Stimulated activated CD4-positive, alpha-beta T cell treated with anti-CD3 and anti-CD28 coated beads, Interleukin-12 subunit alpha, Interleukin-12 subunit beta, amount 100 ng/mL, for 48 hours (primary cell): ENCODE measurements at regions not wholly inside any gene's neighbourhood (a gene's known extent, or its start where the extent isn't known, plus 50 kb on each side); places are given as distances from the start of the nearest gene placed in this dataset.
"Not testable (repeated sequence)": the region's sequence is repeated elsewhere in the genome, so short reads cannot be mapped to it uniquely, and the experiment has no call there.

Experiments used
- DNase-seq, 3 donors: peaks; one replicate each; pipeline ENCODE4 v3.0.0-alpha.2; 2020; ENCODE audit warnings: low read depth in 2 of 3, low spot score in 1 of 3

- no peak for DNase-seq
Measured at GRCh38 chr13:71218960-71219359, 648.0 kb downstream of the DACH1 start.

- DNase-seq: no peak
Measured at GRCh38 chr13:71217827-71218226, 649.2 kb downstream of the DACH1 start.

- no peak for DNase-seq
Measured at GRCh38 chr13:71214821-71215220, 652.2 kb downstream of the DACH1 start.

GRCh38 chr13:71214357-71214756 lies 652.6 kb downstream of the DACH1 start:
- no peak for DNase-seq

GRCh38 chr13:71213252-71213821 lies 653.7 kb downstream of the DACH1 start:
- DNase-seq: no peak

- DNase-seq: no peak
Measured at GRCh38 chr13:71210861-71211260, 656.1 kb downstream of the DACH1 start.

- DNase-seq: no peak
Measured at GRCh38 chr13:71209217-71209616, 657.8 kb downstream of the DACH1 start.

- DNase-seq: not testable (repeated sequence)
Measured at GRCh38 chr13:71184583-71184982, 682.4 kb downstream of the DACH1 start.

- not testable (repeated sequence) for DNase-seq
Measured at GRCh38 chr13:71183352-71183751, 683.7 kb downstream of the DACH1 start.

- no peak for DNase-seq
Measured at GRCh38 chr13:71171740-71172139, 695.3 kb downstream of the DACH1 start.

GRCh38 chr13:71169180-71169579 lies 697.8 kb downstream of the DACH1 start:
- DNase-seq: no peak

GRCh38 chr13:71156550-71156949 lies 710.5 kb downstream of the DACH1 start:
- no peak for DNase-seq

GRCh38 chr13:71149498-71150363 lies 717.3 kb downstream of the DACH1 start:
- DNase-seq: no peak

- DNase-seq: no peak
Measured at GRCh38 chr13:71149046-71149445, 718.0 kb downstream of the DACH1 start.

GRCh38 chr13:71148396-71148795 lies 718.6 kb downstream of the DACH1 start:
- no peak for DNase-seq

GRCh38 chr13:71144883-71145282 lies 722.1 kb downstream of the DACH1 start:
- DNase-seq: no peak

- no peak for DNase-seq
Measured at GRCh38 chr13:71137101-71137500, 729.9 kb downstream of the DACH1 start.

GRCh38 chr13:71124230-71124629 lies 742.8 kb downstream of the DACH1 start:
- no peak for DNase-seq

- no peak for DNase-seq
Measured at GRCh38 chr13:71118779-71119364, 748.1 kb downstream of the DACH1 start.

- DNase-seq: no peak
Measured at GRCh38 chr13:71117920-71118319, 749.1 kb downstream of the DACH1 start.

- DNase-seq: no peak
Measured at GRCh38 chr13:71115301-71115700, 751.7 kb downstream of the DACH1 start.

- DNase-seq: no peak
Measured at GRCh38 chr13:71096421-71096820, 770.6 kb downstream of the DACH1 start.
